ENCODE measurements at regions not wholly inside any gene's neighbourhood (a gene's known extent, or its start where the extent isn't known, plus 50 kb on each side); places are given as distances from the start of the nearest gene placed in this dataset.
"Not testable (repeated sequence)": the region's sequence is repeated elsewhere in the genome, so short reads cannot be mapped to it uniquely, and the experiment has no call there.

GRCh38 chr9:2395814-2396612 lies 225.6 kb upstream of the VLDLR start:
- no peaks in the 10 kb centered on the region for H3K36me3 ChIP-seq (ENCODE audit: insufficient read depth, insufficient read length, low read length)
- no peak overlapping the region for H3K4me3 ChIP-seq (ENCODE audit: insufficient read length, low read depth)
- H3K27me3 ChIP-seq (ENCODE audit: insufficient read depth, insufficient read length): no peaks in the 10 kb centered on the region
- no peaks in the 10 kb centered on the region for H3K4me1 ChIP-seq (ENCODE audit: insufficient read depth, insufficient read length)
- TF ChIP-seq YY1 (IDR thresholded peaks at IDR 0.05; ENCODE audit: insufficient read depth, insufficient read length) (no peak), ZNF274 (IDR thresholded peaks at IDR 0.05; ENCODE audit: low read depth, low read length) (no peak), SUZ12 (IDR thresholded peaks at IDR 0.05; ENCODE audit: extremely low read depth, insufficient read depth, insufficient read length) (no peak)
- H3K9me3 ChIP-seq (ENCODE audit: insufficient read depth, low read length): 0 out of 2 replicates have a peak, but pooled peaks cover 8% of the 10 kb centered on the region
- H3K9ac ChIP-seq (ENCODE audit: insufficient read length, low read depth): no peak overlapping the region
- no peak for DNase-seq (ENCODE audit: low read depth, low spot score)

GRCh38 chr9:2396622-2397285 lies 224.8 kb upstream of the VLDLR start:
- DNase-seq (ENCODE audit: low read depth, low spot score): no peak
- no peaks in the 10 kb centered on the region for H3K27me3 ChIP-seq (ENCODE audit: insufficient read depth, insufficient read length)
- H3K4me3 ChIP-seq (ENCODE audit: insufficient read length, low read depth): no peak overlapping the region
- no peaks in the 10 kb centered on the region for H3K36me3 ChIP-seq (ENCODE audit: insufficient read depth, insufficient read length, low read length)
- H3K9me3 ChIP-seq (ENCODE audit: insufficient read depth, low read length): 0 out of 2 replicates have a peak, but pooled peaks cover 8% of the 10 kb centered on the region
- no peaks in the 10 kb centered on the region for H3K4me1 ChIP-seq (ENCODE audit: insufficient read depth, insufficient read length)
- no peak for TF ChIP-seq SUZ12 (IDR thresholded peaks at IDR 0.05; ENCODE audit: extremely low read depth, insufficient read depth, insufficient read length)
- H3K9ac ChIP-seq (ENCODE audit: insufficient read length, low read depth): no peak overlapping the region

DNA sequence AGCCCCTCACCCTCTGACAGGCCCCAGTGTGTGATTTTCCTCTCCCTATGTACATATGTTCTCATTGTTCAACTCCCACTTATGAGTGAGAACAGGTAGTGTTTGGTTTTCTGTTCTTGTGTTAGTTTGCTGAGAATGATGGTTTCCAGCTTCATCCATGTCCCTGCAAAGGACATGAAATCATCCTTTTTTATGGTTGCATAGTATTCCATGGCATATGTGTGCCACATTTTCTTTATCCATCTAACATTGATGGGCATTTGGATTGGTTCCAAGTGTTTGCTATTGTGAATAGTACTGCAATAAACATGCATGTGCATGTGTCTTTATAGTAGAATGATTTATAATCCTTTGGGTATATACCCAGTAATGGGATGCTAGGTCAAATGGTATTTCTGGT lies 223.7 kb upstream of the VLDLR start:
- not testable (repeated sequence) for DNase-seq (ENCODE audit: low read depth, low spot score); H3K9me3 ChIP-seq (ENCODE audit: insufficient read depth, low read length); H3K36me3 ChIP-seq (ENCODE audit: insufficient read depth, insufficient read length, low read length); H3K4me3 ChIP-seq (ENCODE audit: insufficient read length, low read depth); H3K9ac ChIP-seq (ENCODE audit: insufficient read length, low read depth); H3K4me1 ChIP-seq (ENCODE audit: insufficient read depth, insufficient read length); H3K27me3 ChIP-seq (ENCODE audit: insufficient read depth, insufficient read length)

GRCh38 chr9:2401746-2402145 lies 219.8 kb upstream of the VLDLR start:
- not testable (repeated sequence) for H3K27me3 ChIP-seq (ENCODE audit: insufficient read depth, insufficient read length); H3K9me3 ChIP-seq (ENCODE audit: insufficient read depth, low read length); H3K4me3 ChIP-seq (ENCODE audit: insufficient read length, low read depth); DNase-seq (ENCODE audit: low read depth, low spot score); H3K36me3 ChIP-seq (ENCODE audit: insufficient read depth, insufficient read length, low read length); H3K9ac ChIP-seq (ENCODE audit: insufficient read length, low read depth); H3K4me1 ChIP-seq (ENCODE audit: insufficient read depth, insufficient read length)

GRCh38 chr9:2403701-2404100 lies 217.9 kb upstream of the VLDLR start:
- TF ChIP-seq SUZ12 (IDR thresholded peaks at IDR 0.05; ENCODE audit: extremely low read depth, insufficient read depth, insufficient read length) (no peak), YY1 (IDR thresholded peaks at IDR 0.05; ENCODE audit: insufficient read depth, insufficient read length) (no peak)
- Histone ChIP-seq H3K27me3 (ENCODE audit: insufficient read depth, insufficient read length) (no peaks in the 10 kb centered on the region), H3K9ac (ENCODE audit: insufficient read length, low read depth) (no peak overlapping the region), H3K36me3 (ENCODE audit: insufficient read depth, insufficient read length, low read length) (no peaks in the 10 kb centered on the region), H3K9me3 (ENCODE audit: insufficient read depth, low read length) (peaks cover 3% of the 10 kb centered on the region; the same call in 1 of the 2 replicates), H3K4me3 (ENCODE audit: insufficient read length, low read depth) (no peak overlapping the region), H3K4me1 (ENCODE audit: insufficient read depth, insufficient read length) (no peaks in the 10 kb centered on the region)
- no peak for DNase-seq (ENCODE audit: low read depth, low spot score)

DNA sequence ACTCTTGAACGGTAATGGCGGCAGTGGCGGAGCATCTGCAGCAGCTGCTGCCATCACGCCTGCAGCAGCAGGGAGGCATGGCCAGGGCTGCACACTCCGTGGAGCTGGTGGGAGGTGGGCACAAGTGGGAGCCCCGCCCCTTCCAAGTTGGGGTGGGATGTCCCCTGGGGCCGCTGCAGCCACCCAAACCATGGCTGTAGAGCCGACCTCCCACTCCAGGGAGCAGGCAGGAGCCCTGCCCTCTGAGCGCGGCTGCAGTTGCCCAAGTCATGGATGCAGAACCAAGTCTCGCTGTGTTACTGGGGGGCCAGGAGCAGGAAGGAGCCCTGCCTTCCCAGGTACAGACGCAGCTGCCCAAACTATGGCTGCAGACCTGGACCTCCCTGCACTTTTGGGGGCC lies 215.3 kb upstream of the VLDLR start:
- H3K9me3 ChIP-seq (ENCODE audit: insufficient read depth, low read length): peaks cover 3% of the 10 kb centered on the region; the same call in 1 of the 2 replicates
- no peaks in the 10 kb centered on the region for H3K36me3 ChIP-seq (ENCODE audit: insufficient read depth, insufficient read length, low read length)
- no peaks in the 10 kb centered on the region for H3K4me1 ChIP-seq (ENCODE audit: insufficient read depth, insufficient read length)
- TF ChIP-seq YY1 (IDR thresholded peaks at IDR 0.05; ENCODE audit: insufficient read depth, insufficient read length): no peak
- TF ChIP-seq SUZ12 (IDR thresholded peaks at IDR 0.05; ENCODE audit: extremely low read depth, insufficient read depth, insufficient read length): no peak
- TF ChIP-seq ZNF274 (IDR thresholded peaks at IDR 0.05; ENCODE audit: low read depth, low read length): no peak
- no peak overlapping the region for H3K4me3 ChIP-seq (ENCODE audit: insufficient read length, low read depth)
- DNase-seq (ENCODE audit: low read depth, low spot score): no peak
- H3K9ac ChIP-seq (ENCODE audit: insufficient read length, low read depth): no peak overlapping the region
- H3K27me3 ChIP-seq (ENCODE audit: insufficient read depth, insufficient read length): no peaks in the 10 kb centered on the region

DNA sequence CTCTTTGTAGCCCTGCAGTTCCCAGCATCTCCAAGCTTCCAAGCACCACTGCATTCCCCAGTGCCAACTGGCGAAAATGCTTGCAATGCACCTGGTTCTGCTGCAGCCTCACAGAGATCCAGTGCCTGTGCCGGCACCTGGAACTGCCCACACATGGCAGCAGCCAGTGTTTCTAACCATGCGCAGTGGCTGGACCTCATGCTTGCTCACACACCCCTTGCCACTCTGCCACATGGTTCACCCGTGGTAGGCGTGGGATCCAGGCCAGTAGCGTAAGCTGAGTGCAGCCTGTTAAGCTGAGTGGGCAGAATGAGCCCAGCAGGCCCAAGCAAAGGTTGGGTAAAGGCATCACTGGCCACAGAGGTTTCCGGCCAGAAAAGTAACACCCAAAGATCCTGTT lies 214.1 kb upstream of the VLDLR start:
- TF ChIP-seq SUZ12 (IDR thresholded peaks at IDR 0.05; ENCODE audit: extremely low read depth, insufficient read depth, insufficient read length): no peak
- no peak for TF ChIP-seq YY1 (IDR thresholded peaks at IDR 0.05; ENCODE audit: insufficient read depth, insufficient read length)
- no peak for TF ChIP-seq ZNF274 (IDR thresholded peaks at IDR 0.05; ENCODE audit: low read depth, low read length)
- Histone ChIP-seq H3K4me1 (ENCODE audit: insufficient read depth, insufficient read length) (no peaks in the 10 kb centered on the region), H3K27me3 (ENCODE audit: insufficient read depth, insufficient read length) (no peaks in the 10 kb centered on the region), H3K9me3 (ENCODE audit: insufficient read depth, low read length) (peaks cover 3% of the 10 kb centered on the region; the same call in 1 of the 2 replicates), H3K9ac (ENCODE audit: insufficient read length, low read depth) (no peak overlapping the region), H3K4me3 (ENCODE audit: insufficient read length, low read depth) (no peak overlapping the region), H3K36me3 (ENCODE audit: insufficient read depth, insufficient read length, low read length) (no peaks in the 10 kb centered on the region)
- no peak for DNase-seq (ENCODE audit: low read depth, low spot score)

Data from NT2/D1 (cell line).